Fibroblast of lung (primary cell): ENCODE measurements at regions not wholly inside any gene's neighbourhood (a gene's known extent, or its start where the extent isn't known, plus 50 kb on each side); places are given as distances from the start of the nearest gene placed in this dataset.

Experiments used
- EZH2 ChIP-seq: IDR thresholded peaks from 2 replicates; pipeline ENCODE4 v1.5.1; 2012; ENCODE audit warnings: low read length, control low read depth, mild to moderate bottlenecking; ENCODE audit errors: missing control alignments
- TF ChIP-seq, protein P1 (sequence below), 2 donors: IDR thresholded peaks in 1 of 2; conservative IDR thresholded peaks in 1 of 2; 1 replicate in 1 of 2; 2 replicates in 1 of 2; pipeline ENCODE4 v1.5.1; 2011 to 2012; ENCODE audit warnings: low read length in 2 of 2, control low read depth in 1 of 2, inconsistent platforms in 1 of 2, low read depth in 1 of 2, mild to moderate bottlenecking in 1 of 2

DNA sequence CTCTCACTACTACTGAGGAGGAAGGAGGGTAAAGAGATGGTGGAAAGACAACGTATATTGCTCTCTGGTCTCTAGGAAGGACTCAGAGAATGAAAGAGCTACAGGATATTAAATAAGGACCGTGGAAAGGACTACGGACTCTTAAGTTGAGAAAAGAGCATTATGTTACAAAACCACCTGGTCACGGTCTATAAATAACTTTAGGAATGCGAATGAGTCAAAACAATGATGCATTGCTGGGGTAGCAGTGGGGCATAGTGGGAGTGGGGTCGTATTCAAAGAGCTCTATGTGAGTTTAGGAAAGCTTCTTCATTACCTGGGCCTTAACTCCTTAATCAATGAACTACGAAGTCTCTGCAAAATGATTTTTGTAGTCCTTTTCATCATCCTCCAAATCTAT lies 295.7 kb upstream of the SOX14 start:
- TF ChIP-seq, protein P1, sequence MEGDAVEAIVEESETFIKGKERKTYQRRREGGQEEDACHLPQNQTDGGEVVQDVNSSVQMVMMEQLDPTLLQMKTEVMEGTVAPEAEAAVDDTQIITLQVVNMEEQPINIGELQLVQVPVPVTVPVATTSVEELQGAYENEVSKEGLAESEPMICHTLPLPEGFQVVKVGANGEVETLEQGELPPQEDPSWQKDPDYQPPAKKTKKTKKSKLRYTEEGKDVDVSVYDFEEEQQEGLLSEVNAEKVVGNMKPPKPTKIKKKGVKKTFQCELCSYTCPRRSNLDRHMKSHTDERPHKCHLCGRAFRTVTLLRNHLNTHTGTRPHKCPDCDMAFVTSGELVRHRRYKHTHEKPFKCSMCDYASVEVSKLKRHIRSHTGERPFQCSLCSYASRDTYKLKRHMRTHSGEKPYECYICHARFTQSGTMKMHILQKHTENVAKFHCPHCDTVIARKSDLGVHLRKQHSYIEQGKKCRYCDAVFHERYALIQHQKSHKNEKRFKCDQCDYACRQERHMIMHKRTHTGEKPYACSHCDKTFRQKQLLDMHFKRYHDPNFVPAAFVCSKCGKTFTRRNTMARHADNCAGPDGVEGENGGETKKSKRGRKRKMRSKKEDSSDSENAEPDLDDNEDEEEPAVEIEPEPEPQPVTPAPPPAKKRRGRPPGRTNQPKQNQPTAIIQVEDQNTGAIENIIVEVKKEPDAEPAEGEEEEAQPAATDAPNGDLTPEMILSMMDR (conservative IDR thresholded peaks at IDR 0.05 in 1 of 2, IDR thresholded peaks at IDR 0.05 in 1 of 2; ENCODE audit: low read depth in 1 of 2, low read length in 2 of 2): no peak
- TF ChIP-seq EZH2: no peak
